K562 (cell line): ENCODE measurements at regions not wholly inside any gene's neighbourhood (a gene's known extent, or its start where the extent isn't known, plus 50 kb on each side); places are given as distances from the start of the nearest gene placed in this dataset.

Experiments
- ATAC-seq: fragments of 200-7000 bp; cut with Tn5 transposase; 3 replicates; pipeline ENCODE4 v1.9.1; 2020; ENCODE audit warnings: moderate library complexity
- BruUV-seq: library from RNA; stranded (reverse); fragments of 400-500 nt; replicated peaks from 2 replicates; lab custom pipeline; 2021; lab: Mats Ljungman, UMichigan
- CTCF ChIA-PET: fragments of 300-600 bp; formaldehyde crosslinking; extraction: SDS; loops from one replicate; lab custom pipeline; 2021; ENCODE audit warnings: low intra/inter-chr PET ratio; lab: Yijun Ruan, JAX
- POLR2A ChIA-PET: fragments of 300-600, 350-650 bp; sonication (Branson Sonifier 250); formaldehyde crosslinking; extraction: SDS; loops from one replicate; lab custom pipeline; 2021; ENCODE audit warnings: antibody characterized with exemption, inconsistent platforms; lab: Yijun Ruan, JAX
- DNase-seq, 4 experiments: peaks; one replicate each; pipeline versions ENCODE4 v3.0.0 to v3.0.0-alpha.2; 2011 to 2018; ENCODE audit warnings: low spot score in 3 of 4, mixed read lengths in 3 of 4; ENCODE audit errors: extremely low read depth in 1 of 4
- FAIRE-seq: peaks from 2 replicates; lab custom pipeline; 2011; peaks lifted over from hg19 to GRCh38; lab: Jason Lieb, UNC
- H2AFZ ChIP-seq: 2 replicates; pipeline ENCODE4 v1.6.0; 2011; ENCODE audit warnings: low read depth, low read length, control low read depth, inconsistent platforms
- H3K27ac ChIP-seq: fragments of 200-600 bp; 3 replicates; pipeline ENCODE4 v1.8.0; 2011; ENCODE audit warnings: low read depth, mild to moderate bottlenecking, control low read depth, inconsistent platforms, low read length, moderate library complexity, mixed read lengths; ENCODE audit errors: extremely low read depth
- H3K27me3 ChIP-seq, 2 experiments: fragments of 300-600 bp in 1 of 2; 2 replicates in 1 of 2; 3 replicates in 1 of 2; pipeline versions ENCODE4 v1.6.0 to v1.8.0; 2011; ENCODE audit warnings: inconsistent platforms in 2 of 2, low read length in 2 of 2, mild to moderate bottlenecking in 1 of 2, mixed read lengths in 1 of 2, moderate library complexity in 1 of 2; ENCODE audit not compliant: control insufficient read depth in 2 of 2, insufficient read depth in 2 of 2
- H3K36me3 ChIP-seq: fragments of 300-600 bp; 3 replicates; pipeline ENCODE4 v1.8.0; 2011; ENCODE audit warnings: mild to moderate bottlenecking, low read length, inconsistent platforms; ENCODE audit not compliant: control insufficient read depth, insufficient read depth
- H3K4me1 ChIP-seq, 2 experiments: fragments of 200-600 bp in 1 of 2; replicated peaks in 1 of 2; 2 replicates in 1 of 2; 3 replicates in 1 of 2; pipeline versions ENCODE4 v1.5.1 to v1.8.0; 2011; ENCODE audit warnings: inconsistent platforms in 2 of 2, low read length in 2 of 2, mild to moderate bottlenecking in 1 of 2, mixed read lengths in 1 of 2, moderate library complexity in 1 of 2; ENCODE audit not compliant: control insufficient read depth in 2 of 2, insufficient read depth in 2 of 2
- H3K4me2 ChIP-seq: 2 replicates; pipeline ENCODE4 v1.6.1; 2011; ENCODE audit warnings: low read length, control low read depth, inconsistent platforms, mixed read lengths; ENCODE audit not compliant: insufficient read depth
- H3K4me3 ChIP-seq: fragments of 200-600 bp; sonication (generic), shearing (Covaris generic); 2 replicates; pipeline ENCODE4 v1.5.1; 2016; ENCODE audit warnings: control low read depth, inconsistent platforms
- H3K79me2 ChIP-seq: fragments of 200-600 bp; 3 replicates; pipeline ENCODE4 v1.8.0; 2011; ENCODE audit warnings: low read length, inconsistent platforms; ENCODE audit not compliant: control insufficient read depth, insufficient read depth
- H3K9ac ChIP-seq, 2 experiments: 2 replicates each; pipeline versions ENCODE4 v1.6.0 to v1.6.1; 2011; ENCODE audit warnings: low read depth in 2 of 2, low read length in 2 of 2, control low read depth in 1 of 2, inconsistent platforms in 1 of 2, mild to moderate bottlenecking in 1 of 2, mixed read lengths in 1 of 2; ENCODE audit not compliant: insufficient read depth in 1 of 2
- H3K9me1 ChIP-seq: one replicate; pipeline ENCODE4 v1.6.0; 2011; ENCODE audit warnings: inconsistent platforms, mild to moderate bottlenecking, low read length, moderate library complexity; ENCODE audit not compliant: control insufficient read depth, insufficient read depth
- H3K9me3 ChIP-seq: replicated peaks from 2 replicates; pipeline ENCODE4 v1.5.1; 2011; ENCODE audit warnings: low read depth, low read length, inconsistent platforms; ENCODE audit not compliant: control insufficient read depth, insufficient read depth
- H4K20me1 ChIP-seq: replicated peaks from 2 replicates; pipeline ENCODE4 v1.6.1; 2011; ENCODE audit warnings: low read length, inconsistent platforms, mixed read lengths; ENCODE audit not compliant: control insufficient read depth, insufficient read depth
- ARHGAP35 ChIP-seq: fragments of 450-650 bp; IDR thresholded peaks from 2 replicates; pipeline ENCODE4 v1.6.1; 2018; ENCODE audit not compliant: partially characterized antibody
- BACH1 ChIP-seq: fragments of 200-800 bp; sonication (Bioruptor generic); IDR thresholded peaks from 2 replicates; pipeline ENCODE4 v1.6.1; 2016; ENCODE audit warnings: missing genetic modification characterization, missing compliant biosample characterization
- ERF ChIP-seq: fragments of 450-650 bp; formaldehyde crosslinking; IDR thresholded peaks from 2 replicates; pipeline ENCODE4 v1.4.0; 2020; ENCODE audit warnings: mild to moderate bottlenecking, mixed read lengths
- NR3C1 ChIP-seq: sonication (generic); formaldehyde crosslinking; IDR thresholded peaks from 2 replicates; pipeline ENCODE4 v1.8.1; 2022; ENCODE audit warnings: missing genetic modification reagents
- WGBS: fragments of 100-300 bp; shearing (Covaris generic); methylation state at CpG from one replicate; pipeline ENCODE4 v1.1.6; 2016; ENCODE audit warnings: low coverage, mixed read lengths; ENCODE audit not compliant: insufficient coverage; ENCODE audit errors: missing lambda C conversion rate; 5-methylcytosine and 5-hydroxymethylcytosine counted together
- in situ Hi-C: fragments of 300-500 bp; cut with MboI; formaldehyde crosslinking; loops from 4 replicates; pipeline ENCODE4 v1.15.0; 2018; ENCODE audit warnings: inconsistent platforms, mixed read lengths
- intact Hi-C: fragments of 100-400 bp; cut with micrococcal nuclease; formaldehyde crosslinking; loops from 2 replicates; pipeline ENCODE4 v1.14.2; 2022
- TF ChIP-seq, protein P1 (sequence below): sonication (generic); formaldehyde crosslinking; IDR thresholded peaks from 2 replicates; pipeline ENCODE4 v1.8.0; 2023; ENCODE audit warnings: missing genetic modification reagents, mild to moderate bottlenecking, borderline replicate concordance

DNA sequence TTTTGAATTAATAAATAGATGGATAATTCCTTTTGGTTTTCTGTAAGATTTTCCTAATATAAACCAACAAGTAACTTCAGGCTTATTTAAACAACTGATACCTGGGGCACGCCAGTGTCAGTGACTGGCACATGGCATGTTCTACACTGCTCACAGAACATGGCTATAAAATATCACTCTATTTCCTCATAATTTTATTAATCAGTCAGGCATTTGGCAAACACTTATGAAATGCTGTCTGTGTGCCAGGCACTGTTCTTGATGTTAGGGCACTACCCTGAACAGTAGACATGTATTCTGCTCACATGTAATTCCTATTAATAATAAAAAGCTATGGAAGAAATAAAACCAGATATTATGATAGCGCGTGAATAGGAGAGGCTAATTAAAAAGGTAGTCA, 661.0 kb downstream of the DTWD2 start:
- H2AFZ ChIP-seq = no peak overlapping the region
- H3K27me3 ChIP-seq = no peaks in the 10 kb centered on the region
- in situ Hi-C loops = no loop called here
- no TSS peak for BruUV-seq
- H3K4me3 ChIP-seq = no peak overlapping the region
- H3K79me2 ChIP-seq = no peaks in the 10 kb centered on the region
- intact Hi-C loops = no loop called here
- H4K20me1 ChIP-seq = no peaks in the 10 kb centered on the region
- no peaks in the 10 kb centered on the region for H3K9me1 ChIP-seq
- ChIA-PET POLR2A (no interaction called here), CTCF (no interaction called here)
- DNase-seq = no peak
- WGBS = 0% methylated on average over 3 of the region's 3 CpGs
- ATAC-seq = no peak
- TF ChIP-seq, protein P1, sequence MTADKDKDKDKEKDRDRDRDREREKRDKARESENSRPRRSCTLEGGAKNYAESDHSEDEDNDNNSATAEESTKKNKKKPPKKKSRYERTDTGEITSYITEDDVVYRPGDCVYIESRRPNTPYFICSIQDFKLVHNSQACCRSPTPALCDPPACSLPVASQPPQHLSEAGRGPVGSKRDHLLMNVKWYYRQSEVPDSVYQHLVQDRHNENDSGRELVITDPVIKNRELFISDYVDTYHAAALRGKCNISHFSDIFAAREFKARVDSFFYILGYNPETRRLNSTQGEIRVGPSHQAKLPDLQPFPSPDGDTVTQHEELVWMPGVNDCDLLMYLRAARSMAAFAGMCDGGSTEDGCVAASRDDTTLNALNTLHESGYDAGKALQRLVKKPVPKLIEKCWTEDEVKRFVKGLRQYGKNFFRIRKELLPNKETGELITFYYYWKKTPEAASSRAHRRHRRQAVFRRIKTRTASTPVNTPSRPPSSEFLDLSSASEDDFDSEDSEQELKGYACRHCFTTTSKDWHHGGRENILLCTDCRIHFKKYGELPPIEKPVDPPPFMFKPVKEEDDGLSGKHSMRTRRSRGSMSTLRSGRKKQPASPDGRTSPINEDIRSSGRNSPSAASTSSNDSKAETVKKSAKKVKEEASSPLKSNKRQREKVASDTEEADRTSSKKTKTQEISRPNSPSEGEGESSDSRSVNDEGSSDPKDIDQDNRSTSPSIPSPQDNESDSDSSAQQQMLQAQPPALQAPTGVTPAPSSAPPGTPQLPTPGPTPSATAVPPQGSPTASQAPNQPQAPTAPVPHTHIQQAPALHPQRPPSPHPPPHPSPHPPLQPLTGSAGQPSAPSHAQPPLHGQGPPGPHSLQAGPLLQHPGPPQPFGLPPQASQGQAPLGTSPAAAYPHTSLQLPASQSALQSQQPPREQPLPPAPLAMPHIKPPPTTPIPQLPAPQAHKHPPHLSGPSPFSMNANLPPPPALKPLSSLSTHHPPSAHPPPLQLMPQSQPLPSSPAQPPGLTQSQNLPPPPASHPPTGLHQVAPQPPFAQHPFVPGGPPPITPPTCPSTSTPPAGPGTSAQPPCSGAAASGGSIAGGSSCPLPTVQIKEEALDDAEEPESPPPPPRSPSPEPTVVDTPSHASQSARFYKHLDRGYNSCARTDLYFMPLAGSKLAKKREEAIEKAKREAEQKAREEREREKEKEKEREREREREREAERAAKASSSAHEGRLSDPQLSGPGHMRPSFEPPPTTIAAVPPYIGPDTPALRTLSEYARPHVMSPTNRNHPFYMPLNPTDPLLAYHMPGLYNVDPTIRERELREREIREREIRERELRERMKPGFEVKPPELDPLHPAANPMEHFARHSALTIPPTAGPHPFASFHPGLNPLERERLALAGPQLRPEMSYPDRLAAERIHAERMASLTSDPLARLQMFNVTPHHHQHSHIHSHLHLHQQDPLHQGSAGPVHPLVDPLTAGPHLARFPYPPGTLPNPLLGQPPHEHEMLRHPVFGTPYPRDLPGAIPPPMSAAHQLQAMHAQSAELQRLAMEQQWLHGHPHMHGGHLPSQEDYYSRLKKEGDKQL (CRISPR knock-in tag) = no peak
- TF ChIP-seq NR3C1 (CRISPR knock-in tag) (no peak), BACH1 (tag) (no peak), ERF (CRISPR knock-in tag) (no peak), ARHGAP35 (no peak)
- H3K9ac ChIP-seq = no peak overlapping the region
- peaks cover 2% of the 10 kb centered on the region; the same call in 1 of the 2 replicates for H3K9me3 ChIP-seq
- no peaks in the 10 kb centered on the region for H3K36me3 ChIP-seq
- no peak overlapping the region for H3K27ac ChIP-seq
- no peak overlapping the region for H3K4me2 ChIP-seq
- no peak for FAIRE-seq
- no peaks in the 10 kb centered on the region for H3K4me1 ChIP-seq
